HG03196 (cell line): ENCODE measurements at regions not wholly inside any gene's neighbourhood (a gene's known extent, or its start where the extent isn't known, plus 50 kb on each side); places are given as distances from the start of the nearest gene placed in this dataset.
"Not testable (repeated sequence)": the region's sequence is repeated elsewhere in the genome, so short reads cannot be mapped to it uniquely, and the experiment has no call there.

Source experiments
- ATAC-seq: cut with Tn5 transposase; IDR thresholded peaks from one replicate; pipeline ENCODE4 v1.9.1; 2021; ENCODE audit not compliant: unreplicated experiment

DNA sequence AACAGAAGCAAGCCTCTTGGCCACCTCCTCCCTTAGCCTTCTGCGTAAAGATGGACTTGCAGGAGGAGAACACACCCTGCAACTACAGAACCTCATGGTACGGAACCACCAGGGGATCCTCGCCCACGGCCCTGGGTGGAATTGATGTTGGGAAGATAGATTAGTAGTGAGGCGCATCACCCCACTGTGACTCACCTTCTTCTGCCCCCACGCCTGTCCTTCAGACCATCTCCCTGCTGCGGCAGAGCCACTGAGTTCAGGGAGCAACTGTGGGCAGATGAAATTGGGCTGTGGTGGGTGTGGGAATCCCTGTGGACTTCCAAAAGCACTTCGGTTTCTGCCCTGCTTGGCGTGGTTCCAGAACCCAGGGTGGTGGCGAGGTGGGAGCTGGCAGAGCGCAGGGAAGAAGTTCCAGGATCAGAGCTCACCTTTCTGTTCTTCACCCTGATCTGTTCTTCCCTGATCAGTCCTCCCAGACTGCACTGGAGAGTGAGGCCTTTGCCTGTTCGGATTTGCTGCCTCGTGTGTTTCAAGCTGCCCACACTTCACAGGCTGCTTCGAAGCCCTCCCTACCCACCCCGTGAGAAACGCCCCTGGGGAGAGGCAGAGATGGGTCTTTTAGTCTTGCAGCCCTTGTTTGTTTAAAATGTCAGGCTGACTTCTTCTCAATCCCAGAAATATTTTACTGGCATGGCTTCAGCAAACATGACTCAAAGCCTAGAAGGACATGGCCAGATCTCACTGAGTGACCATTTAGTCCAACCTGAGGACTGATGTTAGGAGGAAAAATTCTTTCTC lies 92.8 kb upstream of the MLN start:
- no peak for ATAC-seq

DNA sequence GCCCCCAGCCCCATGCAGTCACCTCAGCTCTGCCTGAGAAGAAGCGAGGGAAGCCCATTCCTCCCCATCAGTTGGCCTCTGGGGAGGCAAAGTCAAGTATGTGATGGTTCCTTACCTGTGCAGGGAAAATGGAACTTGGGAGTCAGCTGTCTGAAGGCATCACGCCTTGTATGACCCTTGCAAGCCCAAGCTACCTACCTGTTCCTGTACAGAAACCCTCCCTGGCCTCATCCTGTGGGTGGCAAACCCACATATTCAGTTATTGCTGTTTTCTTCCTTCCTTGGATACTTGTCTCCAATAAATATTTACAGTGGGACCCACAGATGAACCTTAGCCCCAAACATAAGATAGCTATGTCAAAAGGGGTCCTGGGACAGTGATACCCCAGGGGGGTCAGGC lies 92.2 kb upstream of the MLN start:
- ATAC-seq, result no peak

DNA sequence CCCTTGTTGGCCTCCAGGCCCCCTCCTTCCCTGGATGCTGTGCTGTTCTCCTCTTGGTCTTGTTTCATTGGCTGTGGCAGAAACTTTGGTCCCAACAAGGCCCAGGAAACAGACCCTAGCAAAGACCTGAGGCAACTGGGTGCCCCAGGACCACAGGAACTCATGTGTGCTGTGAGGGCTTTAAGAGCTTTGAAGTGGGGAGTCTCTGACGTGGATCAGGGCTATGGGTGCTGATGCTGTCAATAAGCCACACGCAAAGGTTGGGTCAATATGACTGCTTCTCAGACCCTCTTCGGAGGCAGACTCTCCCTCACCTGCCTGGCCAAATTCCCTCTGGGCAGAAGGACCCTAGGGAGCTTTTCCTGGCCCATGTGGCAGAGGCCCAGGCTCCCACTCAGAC lies 91.5 kb upstream of the MLN start:
- no peak for ATAC-seq

DNA sequence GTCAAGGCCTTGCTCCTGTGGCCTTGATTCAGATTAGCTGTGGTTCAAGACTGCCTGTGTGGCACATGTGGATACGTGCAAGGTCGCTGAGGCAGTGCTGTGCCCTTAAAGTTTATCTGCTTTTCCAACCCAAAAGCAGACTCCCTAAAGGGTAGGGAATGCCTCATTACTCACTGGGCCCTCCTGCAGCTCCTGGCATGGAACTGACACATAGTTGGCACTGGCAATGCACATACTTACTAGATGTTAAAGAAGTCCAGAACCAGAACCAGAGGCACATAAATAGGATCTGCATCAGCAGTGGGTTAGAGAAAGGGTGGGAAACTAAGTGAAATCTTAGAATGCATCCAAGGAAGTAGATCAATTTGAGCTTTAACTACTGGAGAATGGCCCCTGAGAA lies 90.6 kb upstream of the MLN start:
- ATAC-seq, result no peak

DNA sequence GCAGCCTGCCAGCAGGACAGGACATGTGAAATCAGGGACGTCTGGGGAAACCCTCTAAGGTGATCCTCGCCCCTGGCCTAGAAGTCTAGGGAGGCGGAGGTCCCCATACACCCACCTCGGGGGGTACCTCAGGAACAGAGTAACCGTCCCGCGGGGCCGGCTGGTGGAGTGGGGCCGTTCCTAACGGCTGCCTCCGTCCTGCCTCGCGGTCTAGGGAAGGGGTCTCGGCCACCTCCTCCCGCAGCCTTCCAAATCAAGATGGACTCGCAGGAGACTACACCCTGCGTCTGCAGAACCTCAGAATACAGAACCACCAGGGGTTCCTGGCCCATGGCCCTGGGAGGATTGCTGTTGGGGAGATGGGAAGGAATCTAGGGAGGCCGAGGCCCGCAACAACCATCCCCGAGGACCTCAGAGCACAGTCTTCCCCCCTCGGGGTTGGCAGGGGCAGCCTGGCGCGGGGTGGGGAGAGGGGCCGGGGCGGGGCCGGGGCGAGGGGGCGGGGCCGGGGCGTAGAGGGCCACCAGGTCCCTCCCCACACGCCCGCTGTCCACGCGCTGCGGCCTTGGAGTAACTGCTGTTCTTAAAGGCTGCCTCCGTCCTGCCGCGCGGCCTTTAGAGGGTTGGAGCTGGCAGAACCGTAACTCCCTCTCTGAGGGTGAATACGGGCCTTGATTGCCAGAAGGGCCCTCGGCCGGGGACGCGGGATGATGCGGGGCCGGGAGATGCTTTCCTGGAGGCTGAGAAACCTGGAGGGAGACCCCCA lies 89.0 kb upstream of the MLN start:
- ATAC-seq, result no peak

DNA sequence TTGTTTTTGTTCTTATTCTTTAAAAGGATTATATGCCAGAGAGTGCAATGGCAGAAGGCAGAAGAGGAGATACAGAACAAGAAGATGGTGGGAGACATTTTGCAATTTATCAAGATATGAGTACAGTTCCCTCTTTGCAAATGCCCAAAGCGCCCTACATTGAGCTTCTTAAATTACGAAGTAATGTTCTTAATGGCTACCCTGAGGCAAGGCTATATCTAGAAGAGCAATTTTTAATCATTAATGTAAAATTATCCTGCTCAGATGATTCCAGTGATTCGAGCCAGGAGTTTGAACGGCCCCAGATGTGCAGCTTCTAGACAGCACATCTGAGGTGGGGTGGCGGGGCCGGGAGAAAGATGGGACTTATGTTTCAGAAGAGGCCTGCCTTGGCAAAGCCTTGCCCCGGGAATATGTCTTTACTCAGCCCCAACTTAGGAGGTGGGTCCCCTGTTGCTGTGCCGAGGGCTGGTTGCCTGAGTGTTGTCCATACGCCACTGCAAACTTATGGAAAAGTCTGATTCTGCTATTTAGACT lies 84.9 kb upstream of the MLN start:
- ATAC-seq, result no peak

DNA sequence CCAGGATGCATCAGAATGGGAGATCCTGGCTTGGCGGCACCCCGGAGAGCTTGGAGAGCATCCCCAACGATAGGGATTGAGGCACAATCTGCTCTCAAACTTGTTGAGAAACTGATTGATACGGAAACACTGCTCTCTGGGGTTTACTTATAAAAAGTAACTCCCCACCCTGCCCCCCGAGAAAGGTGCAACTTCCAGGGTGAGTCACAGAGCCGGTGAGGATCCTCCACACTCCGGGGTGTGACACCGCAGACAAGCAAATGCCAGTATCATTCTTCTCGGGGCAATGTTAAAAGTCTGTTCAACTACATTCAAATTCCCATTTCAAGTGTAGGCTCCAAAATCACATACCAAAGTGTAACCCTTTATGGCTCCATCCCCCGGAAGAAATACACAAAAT lies 84.4 kb upstream of the MLN start:
- no peak for ATAC-seq

DNA sequence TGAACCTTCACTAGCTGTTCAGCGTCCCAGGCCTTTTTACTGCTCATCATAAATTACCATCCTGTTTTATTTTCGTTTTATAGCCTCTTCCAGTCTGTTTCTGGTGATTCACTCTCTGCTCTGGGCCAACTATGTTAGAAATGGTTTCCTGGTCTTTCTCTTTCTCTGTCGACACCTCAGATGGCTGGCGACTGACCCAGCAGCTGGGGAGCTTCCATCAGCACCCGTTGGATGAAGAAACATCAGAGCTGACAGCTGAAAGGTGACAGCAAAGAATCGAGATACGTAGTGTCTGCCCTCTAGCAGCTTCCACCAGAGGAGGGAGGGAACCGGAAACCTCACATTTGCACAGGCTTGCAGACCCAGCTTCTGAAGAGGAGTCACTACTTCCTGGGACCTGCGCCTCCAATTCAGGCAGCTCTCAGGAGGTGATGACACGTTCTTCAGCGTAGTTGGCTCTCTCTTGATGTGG lies 82.9 kb upstream of the MLN start:
- ATAC-seq, result no peak

DNA sequence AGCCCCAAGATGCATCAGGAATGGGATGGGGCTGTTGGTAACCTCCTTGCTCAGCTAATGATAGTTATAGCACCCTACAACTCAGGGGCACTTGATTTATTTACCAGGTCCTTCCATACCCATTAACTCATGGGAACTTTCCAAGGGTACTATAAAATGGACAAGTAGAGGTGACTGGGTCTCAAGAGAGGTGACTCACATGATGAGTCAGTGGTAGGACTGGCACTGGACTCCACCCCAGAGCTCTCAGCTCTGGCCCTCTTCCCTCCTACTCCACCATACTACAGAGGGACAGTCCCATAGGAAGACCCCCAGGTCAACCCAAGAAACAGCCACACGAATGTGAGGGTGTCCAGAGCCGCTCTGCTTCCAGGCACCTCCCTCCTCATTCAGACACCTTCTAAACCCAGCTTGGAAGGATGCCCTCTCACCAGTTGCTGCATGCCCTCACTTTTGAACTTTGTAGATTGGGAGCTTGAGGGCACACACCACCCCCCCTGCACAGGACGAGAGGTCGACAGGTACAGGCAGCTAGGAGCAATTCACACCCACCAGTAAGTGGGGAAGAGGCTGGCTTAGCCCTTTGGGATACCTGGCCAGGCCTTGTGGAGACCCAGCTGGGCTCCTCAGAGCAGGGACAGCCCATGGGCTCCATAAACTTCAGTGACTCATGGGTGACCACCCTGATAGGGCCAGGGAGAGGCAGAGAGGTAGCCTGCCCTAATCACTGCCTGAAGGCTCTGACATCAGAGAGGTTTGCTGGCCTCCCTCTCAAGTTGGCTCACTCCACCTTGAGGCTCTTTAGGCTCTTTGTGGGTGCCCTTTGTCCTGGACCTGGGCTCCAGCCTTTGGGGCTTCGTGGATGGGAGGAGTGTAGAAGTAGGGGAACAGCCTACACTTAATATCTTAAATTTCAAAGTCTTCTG lies 81.6 kb upstream of the MLN start:
- no peak for ATAC-seq

DNA sequence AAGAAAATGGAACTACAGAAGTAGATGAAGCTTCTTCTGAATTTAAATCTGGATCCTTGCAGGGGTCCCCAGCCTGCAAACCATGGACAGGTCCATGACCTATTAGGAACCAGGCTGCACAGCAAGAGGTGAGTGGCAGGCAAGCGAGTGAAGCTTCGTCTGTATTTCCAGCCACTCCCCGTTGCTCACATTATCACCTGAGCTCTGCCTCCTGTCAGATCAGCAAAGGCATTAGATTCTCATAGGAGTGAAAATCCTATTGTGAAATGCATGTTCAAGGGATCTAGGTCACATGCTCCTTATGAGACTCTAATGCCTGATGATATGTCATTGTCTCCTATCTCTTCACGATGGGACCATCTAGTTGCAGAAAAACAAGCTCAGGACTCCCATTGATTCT lies 79.8 kb upstream of the MLN start:
- ATAC-seq, result not testable (repeated sequence)

DNA sequence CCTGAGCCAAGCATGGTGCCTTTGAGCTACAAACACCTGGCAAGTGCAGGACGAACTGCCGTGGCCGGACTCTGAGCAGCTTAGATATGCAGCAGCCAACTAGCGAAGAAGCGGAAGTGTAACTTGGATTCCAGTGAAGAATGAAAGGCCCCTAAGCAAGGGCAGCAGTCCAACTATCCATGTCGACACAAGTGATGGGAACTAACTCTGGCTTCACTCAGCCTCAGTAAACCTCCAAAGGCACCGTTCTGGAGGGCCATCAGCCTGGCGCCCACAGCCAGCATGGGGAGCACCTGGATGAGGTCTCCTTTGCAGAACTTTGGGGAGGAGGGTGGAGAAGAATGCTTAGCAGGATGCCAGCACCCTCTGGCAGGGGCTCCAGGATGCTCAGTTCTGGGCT lies 78.4 kb upstream of the MLN start:
- no peak for ATAC-seq

DNA sequence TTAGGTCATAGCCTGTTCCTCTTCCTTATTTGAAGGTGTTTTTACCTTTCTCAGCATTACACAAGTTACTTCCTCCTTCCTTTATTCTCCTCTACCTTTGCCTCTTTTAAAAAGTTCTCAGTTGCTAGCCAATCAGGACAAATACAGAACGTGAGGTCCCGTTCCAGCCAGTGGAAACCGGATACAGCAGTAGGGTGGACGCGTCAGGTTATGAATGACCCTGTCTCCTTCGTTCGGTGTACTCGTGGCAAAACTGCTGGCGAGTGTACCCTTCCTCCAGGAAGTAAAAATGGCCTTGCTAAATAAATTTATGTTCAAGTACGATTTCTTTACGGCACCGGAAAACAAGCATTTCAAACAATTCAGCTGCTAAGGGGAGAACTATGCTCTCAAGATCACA lies 77.0 kb upstream of the MLN start:
- ATAC-seq, result no peak

DNA sequence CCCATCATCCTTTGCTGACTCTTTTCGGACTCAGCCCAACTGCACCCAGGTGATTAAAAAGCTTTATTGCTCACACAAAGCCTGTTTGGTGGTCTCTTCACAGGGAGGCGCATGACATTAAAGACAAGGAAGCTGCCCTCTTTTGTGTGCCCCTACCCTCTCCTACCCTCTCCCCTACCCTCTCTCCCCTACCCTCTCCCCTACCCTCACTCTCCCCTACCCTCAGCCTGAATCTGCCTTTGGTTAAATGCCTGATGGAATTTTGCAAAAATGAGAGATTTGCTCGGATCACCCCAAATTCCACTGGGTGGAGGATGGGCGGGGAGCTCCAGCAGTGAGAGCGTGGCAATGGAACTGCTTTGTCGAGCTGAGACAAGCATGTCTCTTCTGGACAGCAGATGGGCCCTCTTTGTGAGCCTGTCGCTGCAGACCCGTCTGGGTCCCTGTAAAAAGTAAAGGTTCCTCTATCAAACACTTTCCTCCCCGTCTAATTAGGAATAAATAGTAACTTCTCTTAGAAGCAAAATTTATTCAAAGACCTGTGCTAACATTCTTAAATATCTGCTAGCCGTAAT lies 76.4 kb upstream of the MLN start:
- ATAC-seq, result no peak

DNA sequence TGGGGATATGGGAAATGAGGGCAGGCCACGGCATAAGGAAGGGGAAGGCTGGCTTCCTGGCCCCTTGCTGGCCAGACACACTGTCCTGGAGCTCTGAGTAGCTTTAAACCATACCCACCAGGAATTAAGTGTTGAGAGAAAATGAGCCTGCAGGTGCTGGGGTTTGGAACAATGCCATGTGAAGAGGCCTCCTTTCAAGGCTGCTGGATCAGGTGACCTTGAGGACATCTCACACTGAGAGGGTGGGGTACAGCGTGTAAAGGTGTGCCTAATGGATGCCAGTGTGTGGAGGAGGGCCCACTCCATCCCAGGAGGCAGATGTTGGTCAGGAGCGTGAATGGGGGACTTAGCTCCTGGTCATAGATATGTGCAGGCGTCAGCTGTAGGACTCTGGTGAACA lies 74.8 kb upstream of the MLN start:
- no peak for ATAC-seq

DNA sequence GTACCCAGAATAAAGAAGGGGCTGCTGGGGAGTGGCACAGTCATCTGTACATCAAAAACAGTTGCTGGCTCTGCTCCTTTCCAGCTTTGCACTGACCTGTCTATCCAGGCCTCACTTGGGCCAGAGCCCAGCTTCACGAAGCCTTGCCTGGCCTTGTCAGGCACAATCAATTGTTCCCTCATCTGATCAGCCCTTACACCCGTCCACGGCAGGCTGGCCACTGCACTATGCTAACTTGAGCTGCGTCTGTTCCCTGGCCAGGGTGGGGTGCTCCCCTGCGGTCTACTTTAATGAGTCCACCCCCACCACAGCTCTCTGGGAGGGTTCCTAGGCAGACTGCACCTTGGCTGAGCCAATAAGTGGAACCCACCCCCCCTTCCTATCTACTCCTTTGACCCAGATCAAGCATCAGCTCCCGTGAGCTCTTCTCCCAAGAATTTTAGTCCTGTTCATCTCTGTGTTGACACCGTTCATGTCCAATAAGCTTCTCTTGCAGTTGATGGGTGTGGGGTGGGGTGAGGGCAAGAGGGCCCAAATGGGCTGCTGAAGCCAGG lies 74.3 kb upstream of the MLN start:
- ATAC-seq, result no peak

DNA sequence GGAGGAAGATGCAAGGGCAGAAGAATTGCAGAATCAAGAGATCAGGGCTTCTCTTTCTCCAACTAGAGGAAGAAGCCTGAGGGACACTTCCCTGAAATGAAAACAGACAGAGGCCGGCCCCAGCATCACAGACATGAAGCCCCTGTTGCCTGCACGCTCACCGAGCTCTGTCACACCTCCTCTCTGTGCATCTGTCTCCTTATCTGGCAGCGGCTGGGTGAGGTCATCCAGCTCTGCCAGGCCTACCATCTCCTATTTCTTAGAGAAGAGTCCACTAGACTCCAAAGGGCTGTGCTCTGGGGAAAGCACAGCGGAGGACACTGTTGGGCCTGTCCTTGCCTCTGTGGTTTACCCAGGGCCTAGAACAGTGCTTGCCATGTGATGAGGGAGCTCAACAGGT lies 71.9 kb upstream of the MLN start:
- ATAC-seq, result no peak

DNA sequence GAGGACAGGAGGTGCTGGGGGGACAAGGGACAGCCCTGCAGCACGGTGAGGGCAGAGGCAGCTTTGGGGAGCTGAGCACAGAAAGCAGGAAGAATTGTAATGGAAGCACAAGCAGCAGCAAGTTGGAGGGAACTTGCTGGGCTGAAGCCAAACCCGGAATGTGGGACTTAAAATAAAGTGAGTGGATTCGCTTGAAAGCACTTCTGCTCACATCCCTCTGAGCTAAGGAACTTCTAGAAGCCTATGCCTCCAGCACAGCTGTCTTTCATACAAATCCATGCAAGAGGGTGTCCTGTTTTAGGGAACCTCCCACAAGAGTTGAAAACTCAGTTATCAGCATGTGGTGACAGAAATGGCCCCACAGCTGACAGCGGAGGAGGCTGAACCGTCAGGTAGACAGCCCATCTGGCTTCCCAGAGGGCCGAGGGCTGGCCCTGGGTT lies 71.4 kb upstream of the MLN start:
- no peak for ATAC-seq

DNA sequence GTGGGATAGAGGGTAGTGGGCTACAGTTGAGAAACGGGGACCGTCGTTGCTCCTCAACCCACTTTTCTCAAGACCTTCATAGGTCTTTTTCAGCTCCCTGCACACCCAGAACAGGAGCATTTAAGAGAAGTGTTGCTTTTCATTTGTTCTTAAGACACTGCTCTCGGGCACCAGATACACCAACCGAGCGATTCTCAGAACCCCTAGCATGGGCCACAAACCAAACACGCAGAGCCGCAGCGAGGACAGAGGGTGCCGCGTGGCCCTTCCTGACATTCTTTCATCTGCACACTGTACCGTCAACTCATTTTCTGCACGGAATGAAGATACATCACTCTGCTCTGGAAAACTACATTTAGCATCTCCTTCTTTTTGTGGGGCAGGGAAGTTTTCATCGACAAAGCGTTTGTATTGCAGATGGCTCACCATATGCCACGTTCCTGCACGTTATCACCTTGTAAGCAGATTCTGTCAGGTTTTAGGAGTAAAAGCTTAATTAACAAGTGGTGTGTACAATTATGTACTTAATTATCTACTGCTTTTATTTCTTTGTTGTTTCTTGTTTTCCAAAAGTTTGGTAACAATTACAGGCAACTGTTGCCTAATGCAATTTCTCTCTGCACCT lies 70.4 kb upstream of the MLN start:
- no peak for ATAC-seq

DNA sequence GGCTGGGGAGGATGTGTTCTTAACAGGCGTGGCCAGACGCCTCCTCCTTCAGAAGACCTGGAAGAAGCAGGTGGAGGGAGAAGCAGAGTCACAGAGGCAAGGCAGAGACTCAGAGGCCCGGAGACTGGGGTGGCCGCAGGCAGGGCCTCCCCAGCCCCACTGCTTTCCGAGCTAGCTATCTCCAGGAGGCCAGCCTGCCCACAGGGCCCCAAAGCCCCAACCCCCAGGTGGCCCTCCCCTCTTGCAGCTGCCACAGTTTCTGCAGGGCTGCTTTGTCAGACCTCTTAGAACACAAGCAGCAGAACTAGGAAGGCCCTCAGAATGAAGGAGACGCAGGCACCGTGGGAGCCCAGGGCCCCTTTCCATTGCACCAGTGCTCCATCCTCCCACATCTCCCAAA lies 69.0 kb upstream of the MLN start:
- ATAC-seq, result no peak

DNA sequence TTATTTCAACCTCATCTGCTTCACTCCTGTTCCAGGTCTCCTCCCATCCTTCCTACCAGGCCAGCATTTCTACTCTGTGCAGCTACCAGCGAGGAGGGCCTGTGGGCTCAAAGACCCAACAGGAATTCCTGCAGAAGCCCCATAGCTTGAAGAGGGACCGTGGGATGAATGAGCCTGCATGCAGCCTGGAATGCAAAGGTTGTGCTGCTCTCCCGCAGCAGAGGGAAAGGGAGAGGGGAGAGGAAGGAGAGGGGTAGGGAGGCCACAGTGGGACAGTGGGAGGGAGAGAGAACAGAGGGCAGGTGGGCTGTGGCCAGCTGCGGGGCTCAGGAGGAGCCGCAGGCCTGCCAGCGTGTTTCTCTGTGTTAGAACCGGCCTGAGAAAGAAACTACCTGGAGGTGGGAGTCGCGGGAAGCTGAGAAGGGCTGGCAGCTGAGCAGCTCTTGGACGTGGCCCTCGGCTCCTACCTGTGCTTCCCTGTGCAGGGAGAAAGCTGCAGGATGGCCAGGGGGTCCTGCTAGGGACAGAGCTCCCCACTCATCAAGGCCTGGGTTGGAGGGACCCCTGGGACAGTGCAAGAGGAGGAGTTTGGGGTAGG lies 66.1 kb upstream of the MLN start:
- ATAC-seq, result no peak
